DOHH2 (cell line): ENCODE measurements at regions not wholly inside any gene's neighbourhood (a gene's known extent, or its start where the extent isn't known, plus 50 kb on each side); places are given as distances from the start of the nearest gene placed in this dataset.

ENCODE experiments used
- H3F3A ChIP-seq: fragments of 200-600 bp; sonication (generic), shearing (Covaris generic); 2 replicates; pipeline ENCODE4 v1.6.0; 2016; ENCODE audit warnings: antibody characterized with exemption, mild to moderate bottlenecking; ENCODE audit not compliant: control insufficient read depth, insufficient read depth
- H3K27ac ChIP-seq: fragments of 200-600 bp; sonication (generic); 2 replicates; pipeline ENCODE4 v1.5.1; 2014; ENCODE audit warnings: low read depth, mild to moderate bottlenecking, low read length, moderate library complexity
- H3K27me3 ChIP-seq: fragments of 200-600 bp; sonication (generic); 2 replicates; pipeline ENCODE4 v1.6.1; 2014; ENCODE audit warnings: mild to moderate bottlenecking, low read length, mixed read lengths; ENCODE audit not compliant: control insufficient read depth
- H3K36me3 ChIP-seq: fragments of 200-600 bp; sonication (generic); 2 replicates; pipeline ENCODE4 v1.6.1; 2014; ENCODE audit warnings: mild to moderate bottlenecking, low read length, moderate library complexity, mixed read lengths; ENCODE audit not compliant: control insufficient read depth
- H3K4me1 ChIP-seq: fragments of 200-600 bp; sonication (generic); 2 replicates; pipeline ENCODE4 v1.6.1; 2014; ENCODE audit warnings: mild to moderate bottlenecking, low read length, mixed read lengths; ENCODE audit not compliant: control insufficient read depth
- H3K4me2 ChIP-seq: fragments of 200-600 bp; sonication (generic); 2 replicates; pipeline ENCODE4 v1.6.0; 2014; ENCODE audit warnings: mild to moderate bottlenecking, low read length, moderate library complexity
- H3K4me3 ChIP-seq: fragments of 200-600 bp; sonication (generic); 2 replicates; pipeline ENCODE4 v1.5.1; 2014; ENCODE audit warnings: mild to moderate bottlenecking, low read length, mixed read lengths
- H3K79me2 ChIP-seq: fragments of 200-600 bp; sonication (generic); 2 replicates; pipeline ENCODE4 v1.6.1; 2014; ENCODE audit warnings: mild to moderate bottlenecking, low read length, mixed read lengths; ENCODE audit not compliant: control insufficient read depth
- H3K9me2 ChIP-seq: fragments of 200-600 bp; sonication (generic); replicated peaks from 2 replicates; pipeline ENCODE4 v1.6.1; 2014; ENCODE audit warnings: mild to moderate bottlenecking, low read length, mixed read lengths; ENCODE audit not compliant: control insufficient read depth
- H3K9me3 ChIP-seq: fragments of 200-600 bp; sonication (generic); 2 replicates; pipeline ENCODE4 v1.6.1; 2014; ENCODE audit warnings: antibody characterized with exemption, low read length, mixed read lengths; ENCODE audit not compliant: control insufficient read depth, insufficient read depth
- H4K20me1 ChIP-seq: fragments of 200-600 bp; sonication (generic); 2 replicates; pipeline ENCODE4 v1.6.0; 2014; ENCODE audit warnings: low read depth, mild to moderate bottlenecking, antibody characterized with exemption, low read length, moderate library complexity; ENCODE audit not compliant: control insufficient read depth, insufficient read depth
- EZH2phosphoT487 ChIP-seq: fragments of 200-600 bp; sonication (generic); IDR thresholded peaks from 2 replicates; pipeline ENCODE4 v1.6.1; 2017; ENCODE audit warnings: borderline replicate concordance, mild to moderate bottlenecking, antibody characterized with exemption, low read length, moderate library complexity, mixed read lengths
- TF ChIP-seq, protein P1 (sequence below): fragments of 200-600 bp; sonication (generic); IDR thresholded peaks from one replicate; pipeline ENCODE4 v1.5.1; 2014; ENCODE audit warnings: antibody characterized with exemption, mild to moderate bottlenecking, low read depth, low read length; ENCODE audit not compliant: poor library complexity, severe bottlenecking

DNA sequence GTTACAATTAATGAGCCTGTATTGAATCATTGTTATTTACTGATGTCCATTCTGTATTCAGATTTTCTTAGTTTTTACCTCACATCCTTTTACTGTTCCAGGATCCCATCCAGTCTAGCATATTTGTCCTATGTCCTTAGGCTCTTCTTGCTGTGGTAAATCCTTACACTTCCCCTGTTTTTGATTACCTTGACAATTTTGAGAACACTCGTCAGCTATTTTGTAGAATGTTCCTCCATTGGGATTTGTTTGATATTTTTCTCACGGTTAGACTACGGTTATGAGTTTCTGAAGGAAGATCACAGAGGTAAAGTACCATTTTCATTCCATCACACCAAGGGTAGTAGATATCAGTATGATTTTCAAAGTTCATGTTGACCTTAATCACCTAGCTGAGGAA is 202.3 kb downstream of the AKAIN1 start:
- H3K4me2 ChIP-seq: no peak overlapping the region
- no peaks in the 10 kb centered on the region for H4K20me1 ChIP-seq
- H3K27me3 ChIP-seq: no peaks in the 10 kb centered on the region
- no peak overlapping the region for H3K27ac ChIP-seq
- no peaks in the 10 kb centered on the region for H3K4me1 ChIP-seq
- no peaks in the 10 kb centered on the region for H3K79me2 ChIP-seq
- H3K9me3 ChIP-seq: peaks cover 18% of the 10 kb centered on the region
- no peak for TF ChIP-seq EZH2phosphoT487
- TF ChIP-seq, protein P1, sequence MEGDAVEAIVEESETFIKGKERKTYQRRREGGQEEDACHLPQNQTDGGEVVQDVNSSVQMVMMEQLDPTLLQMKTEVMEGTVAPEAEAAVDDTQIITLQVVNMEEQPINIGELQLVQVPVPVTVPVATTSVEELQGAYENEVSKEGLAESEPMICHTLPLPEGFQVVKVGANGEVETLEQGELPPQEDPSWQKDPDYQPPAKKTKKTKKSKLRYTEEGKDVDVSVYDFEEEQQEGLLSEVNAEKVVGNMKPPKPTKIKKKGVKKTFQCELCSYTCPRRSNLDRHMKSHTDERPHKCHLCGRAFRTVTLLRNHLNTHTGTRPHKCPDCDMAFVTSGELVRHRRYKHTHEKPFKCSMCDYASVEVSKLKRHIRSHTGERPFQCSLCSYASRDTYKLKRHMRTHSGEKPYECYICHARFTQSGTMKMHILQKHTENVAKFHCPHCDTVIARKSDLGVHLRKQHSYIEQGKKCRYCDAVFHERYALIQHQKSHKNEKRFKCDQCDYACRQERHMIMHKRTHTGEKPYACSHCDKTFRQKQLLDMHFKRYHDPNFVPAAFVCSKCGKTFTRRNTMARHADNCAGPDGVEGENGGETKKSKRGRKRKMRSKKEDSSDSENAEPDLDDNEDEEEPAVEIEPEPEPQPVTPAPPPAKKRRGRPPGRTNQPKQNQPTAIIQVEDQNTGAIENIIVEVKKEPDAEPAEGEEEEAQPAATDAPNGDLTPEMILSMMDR: no peak
- H3K36me3 ChIP-seq: no peaks in the 10 kb centered on the region
- no peak overlapping the region for H3K4me3 ChIP-seq
- no peaks in the 10 kb centered on the region for H3K9me2 ChIP-seq
- H3F3A ChIP-seq: no peaks in the 10 kb centered on the region

- Histone ChIP-seq H3K27ac (no peak overlapping the region), H3K9me3 (peaks cover 11% of the 10 kb centered on the region), H4K20me1 (no peaks in the 10 kb centered on the region), H3K4me3 (no peak overlapping the region), H3K4me1 (no peaks in the 10 kb centered on the region), H3K36me3 (no peaks in the 10 kb centered on the region), H3K4me2 (no peak overlapping the region), H3K9me2 (no peaks in the 10 kb centered on the region), H3K27me3 (no peaks in the 10 kb centered on the region), H3F3A (no peaks in the 10 kb centered on the region), H3K79me2 (no peaks in the 10 kb centered on the region)
- TF ChIP-seq EZH2phosphoT487: no peak
- TF ChIP-seq, protein P1: no peak
Measured at GRCh38 chr18:4987452-4988405, 209.3 kb downstream of the AKAIN1 start.

GRCh38 chr18:4986677-4987076 is 210.4 kb downstream of the AKAIN1 start:
- H3K4me1 ChIP-seq: no peaks in the 10 kb centered on the region
- H3K9me3 ChIP-seq: peaks cover under 1% of the 10 kb centered on the region; the same call in 1 of the 2 replicates
- H3K4me2 ChIP-seq: no peak overlapping the region
- no peaks in the 10 kb centered on the region for H3K36me3 ChIP-seq
- no peaks in the 10 kb centered on the region for H3K9me2 ChIP-seq
- no peaks in the 10 kb centered on the region for H4K20me1 ChIP-seq
- no peak overlapping the region for H3K27ac ChIP-seq
- no peak overlapping the region for H3K4me3 ChIP-seq
- no peaks in the 10 kb centered on the region for H3K27me3 ChIP-seq
- H3K79me2 ChIP-seq: no peaks in the 10 kb centered on the region
- no peaks in the 10 kb centered on the region for H3F3A ChIP-seq
- no peak for TF ChIP-seq EZH2phosphoT487
- TF ChIP-seq, protein P1: no peak
